ENCODE measurements at regions not wholly inside any gene's neighbourhood (a gene's known extent, or its start where the extent isn't known, plus 50 kb on each side); places are given as distances from the start of the nearest gene placed in this dataset.

DNA sequence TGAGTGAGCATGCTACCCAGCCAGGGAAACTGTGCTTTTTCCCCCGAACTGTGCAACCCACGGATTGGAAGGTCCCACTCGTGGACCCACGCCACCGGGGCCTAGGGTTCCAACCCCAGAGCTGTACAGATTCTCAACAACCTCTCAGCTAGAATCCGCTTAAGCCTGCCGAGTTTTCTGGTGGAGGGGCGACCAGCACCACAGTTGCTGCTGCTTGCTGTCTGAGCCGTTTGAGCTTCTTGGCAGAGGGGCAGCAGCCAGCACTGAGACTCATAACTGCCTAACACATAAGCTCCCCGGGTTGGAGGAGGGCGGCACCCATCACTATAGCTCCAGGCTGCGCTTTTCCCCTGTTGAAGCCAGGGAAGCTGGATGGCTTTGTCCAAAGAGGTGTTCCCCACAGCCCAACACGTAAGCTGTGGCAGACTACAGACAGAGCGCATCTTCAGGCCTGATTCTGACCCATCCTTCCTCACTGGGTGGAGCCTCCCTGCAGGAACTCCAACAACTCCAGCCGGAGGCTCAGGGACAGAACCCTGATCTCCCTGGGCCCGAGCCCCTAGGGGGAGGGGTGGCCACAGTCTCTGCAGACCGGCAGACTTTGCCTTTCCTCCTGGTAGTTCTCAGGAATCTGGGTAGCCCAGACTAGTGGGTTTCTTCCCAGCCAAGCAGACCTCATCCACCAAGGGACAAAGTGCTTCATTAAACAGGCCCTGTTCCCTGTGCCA lies 871.6 kb downstream of the SLITRK6 start:
- TF ChIP-seq, protein P1, sequence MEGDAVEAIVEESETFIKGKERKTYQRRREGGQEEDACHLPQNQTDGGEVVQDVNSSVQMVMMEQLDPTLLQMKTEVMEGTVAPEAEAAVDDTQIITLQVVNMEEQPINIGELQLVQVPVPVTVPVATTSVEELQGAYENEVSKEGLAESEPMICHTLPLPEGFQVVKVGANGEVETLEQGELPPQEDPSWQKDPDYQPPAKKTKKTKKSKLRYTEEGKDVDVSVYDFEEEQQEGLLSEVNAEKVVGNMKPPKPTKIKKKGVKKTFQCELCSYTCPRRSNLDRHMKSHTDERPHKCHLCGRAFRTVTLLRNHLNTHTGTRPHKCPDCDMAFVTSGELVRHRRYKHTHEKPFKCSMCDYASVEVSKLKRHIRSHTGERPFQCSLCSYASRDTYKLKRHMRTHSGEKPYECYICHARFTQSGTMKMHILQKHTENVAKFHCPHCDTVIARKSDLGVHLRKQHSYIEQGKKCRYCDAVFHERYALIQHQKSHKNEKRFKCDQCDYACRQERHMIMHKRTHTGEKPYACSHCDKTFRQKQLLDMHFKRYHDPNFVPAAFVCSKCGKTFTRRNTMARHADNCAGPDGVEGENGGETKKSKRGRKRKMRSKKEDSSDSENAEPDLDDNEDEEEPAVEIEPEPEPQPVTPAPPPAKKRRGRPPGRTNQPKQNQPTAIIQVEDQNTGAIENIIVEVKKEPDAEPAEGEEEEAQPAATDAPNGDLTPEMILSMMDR (IDR thresholded peaks at IDR 0.05; ENCODE audit: low read depth, low read length) = no peak
- no peak for TF ChIP-seq EZH2phosphoT487 (IDR thresholded peaks at IDR 0.05; ENCODE audit: low read depth)
